GM12878 (cell line): ENCODE measurements at regions not wholly inside any gene's neighbourhood (a gene's known extent, or its start where the extent isn't known, plus 50 kb on each side); places are given as distances from the start of the nearest gene placed in this dataset.

Experiments
- CTCF ChIP-seq, 3 experiments: IDR thresholded peaks in 2 of 3; conservative IDR thresholded peaks in 1 of 3; 2 replicates each; pipeline ENCODE4 v1.5.1; 2011; ENCODE audit warnings: low read depth in 3 of 3, low read length in 3 of 3, mild to moderate bottlenecking in 3 of 3, control low read depth in 2 of 3, moderate library complexity in 2 of 3, inconsistent platforms in 1 of 3, mixed read lengths in 1 of 3; ENCODE audit not compliant: control insufficient read depth in 2 of 3, insufficient read depth in 1 of 3; ENCODE audit errors: extremely low read depth in 1 of 3
- FOS ChIP-seq: IDR thresholded peaks from 3 replicates; pipeline ENCODE4 v1.6.1; 2011; ENCODE audit warnings: borderline replicate concordance; ENCODE audit not compliant: insufficient read length; ENCODE audit errors: extremely low read depth
- FOXK2 ChIP-seq: fragments of 450-650 bp; IDR thresholded peaks from 2 replicates; pipeline ENCODE4 v1.6.1; 2017; ENCODE audit warnings: mild to moderate bottlenecking, moderate library complexity
- MEF2A ChIP-seq: IDR thresholded peaks from 2 replicates; pipeline ENCODE4 v1.6.1; 2011; ENCODE audit warnings: low read depth, mild to moderate bottlenecking, low read length, moderate library complexity; ENCODE audit not compliant: insufficient read depth
- POLR2A ChIP-seq: IDR thresholded peaks from 2 replicates; pipeline ENCODE4 v1.6.1; 2011; ENCODE audit warnings: low read depth, mild to moderate bottlenecking, low read length
- POLR2AphosphoS5 ChIP-seq: IDR thresholded peaks from 2 replicates; pipeline ENCODE4 v1.6.1; 2011; ENCODE audit warnings: mild to moderate bottlenecking, low read length, inconsistent platforms
- RFX5 ChIP-seq: IDR thresholded peaks from 2 replicates; pipeline ENCODE4 v1.6.1; 2011; ENCODE audit warnings: low read depth, low read length, improper control_type of control experiment
- SIX5 ChIP-seq: IDR thresholded peaks from 2 replicates; pipeline ENCODE4 v1.6.1; 2011; ENCODE audit warnings: mild to moderate bottlenecking, low read depth, low read length, moderate library complexity; ENCODE audit not compliant: severe bottlenecking
- ZNF274 ChIP-seq: IDR thresholded peaks from one replicate; pipeline ENCODE4 v1.8.0; 2011; ENCODE audit not compliant: insufficient read length, insufficient read depth

GRCh38 chr10:128560993-128561392 is 434.8 kb upstream of the MKI67 start:
- TF ChIP-seq ZNF274: no peak
- TF ChIP-seq SIX5: no peak
- no peak for TF ChIP-seq POLR2A
- TF ChIP-seq CTCF (IDR thresholded peaks at IDR 0.05 in 2 of 3, conservative IDR thresholded peaks at IDR 0.05 in 1 of 3; ENCODE audit: control insufficient read depth in 2 of 3, extremely low read depth in 1 of 3, insufficient read depth in 1 of 3, low read depth in 3 of 3, low read length in 3 of 3): no peak
- TF ChIP-seq FOXK2: no peak
- TF ChIP-seq RFX5: no peak
- no peak for TF ChIP-seq POLR2AphosphoS5
- TF ChIP-seq FOS: no peak
- no peak for TF ChIP-seq MEF2A
